ENCODE measurements at regions not wholly inside any gene's neighbourhood (a gene's known extent, or its start where the extent isn't known, plus 50 kb on each side); places are given as distances from the start of the nearest gene placed in this dataset.

DNA sequence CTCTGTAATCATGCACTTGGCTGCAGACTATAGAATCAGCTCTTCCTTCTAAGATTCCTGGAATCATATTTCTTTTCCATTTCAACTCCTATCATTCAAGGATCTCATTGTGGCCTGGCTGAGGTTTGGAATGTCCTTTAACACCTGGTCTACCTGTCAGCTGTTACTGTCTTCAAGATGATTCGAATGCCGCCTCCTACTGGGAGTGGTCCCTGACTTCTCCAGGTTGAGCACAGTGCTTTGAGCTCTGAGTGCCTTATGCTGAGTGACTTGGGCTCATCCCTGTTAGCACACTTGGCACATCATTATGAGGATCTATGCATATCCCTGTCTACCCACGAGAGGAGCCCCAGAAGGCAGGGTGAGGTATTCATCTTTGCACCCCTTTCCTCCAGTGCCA, 87.6 kb downstream of the MARCHF4 start:
- ATAC-seq (ENCODE audit: low read depth) (no peak), DNase-seq (no peak)
- H3K9me3 Mint-ChIP-seq (ENCODE audit: insufficient read depth) = no peaks in the 10 kb centered on the region
- peaks cover 0 to 3% (median 0%) of the 10 kb centered on the region in 4 experiments for H3K27me3 ChIP-seq (replicated peaks in 1 of 4; ENCODE audit: control extremely low read depth in 1 of 4, control insufficient read depth in 3 of 4, insufficient read depth in 4 of 4, low read length in 3 of 4)
- TF ChIP-seq EZH2 (IDR thresholded peaks at IDR 0.05; ENCODE audit: borderline replicate concordance, insufficient read depth, low read depth, low read length, poor library complexity, severe bottlenecking) = no peak
- TF ChIP-seq CTCF (IDR thresholded peaks at IDR 0.05) = no peak
- H3K79me2 ChIP-seq (ENCODE audit: control insufficient read depth, insufficient read depth, low read length) = no peaks in the 10 kb centered on the region
- no peaks in the 10 kb centered on the region for H3K9me3 ChIP-seq (ENCODE audit: control extremely low read depth in 1 of 3, control insufficient read depth in 2 of 3, insufficient read depth in 1 of 3, low read length in 2 of 3)
- no peaks in the 10 kb centered on the region for H3K4me1 Mint-ChIP-seq
- no peak overlapping the region for H3K27ac Mint-ChIP-seq
- H3K36me3 ChIP-seq (replicated peaks in 1 of 2; ENCODE audit: control extremely low read depth in 1 of 2, control insufficient read depth in 1 of 2, extremely low read depth in 1 of 2, insufficient read depth in 2 of 2, low read length in 1 of 2) = no peaks in the 10 kb centered on the region
- H3K27ac ChIP-seq (ENCODE audit: low read length in 2 of 2) = no peak overlapping the region
- 100% methylated on average over 2 of the region's 3 CpGs for WGBS (ENCODE audit: insufficient coverage)
- no peaks in the 10 kb centered on the region for H3K4me1 ChIP-seq (ENCODE audit: control insufficient read depth in 2 of 2, insufficient read depth in 2 of 2, low read length in 2 of 2)
- no peak overlapping the region for H3K4me2 ChIP-seq (replicated peaks; ENCODE audit: low read depth, low read length, poor library complexity, severe bottlenecking)
- H3K4me3 ChIP-seq (ENCODE audit: control extremely low read depth in 1 of 5, extremely low read depth in 1 of 5, insufficient read depth in 1 of 5, low read depth in 2 of 5, low read length in 4 of 5) = no peak overlapping the region
- H3K4me3 Mint-ChIP-seq = no peak overlapping the region
- no peak overlapping the region for H3K9ac ChIP-seq (ENCODE audit: low read length)
- POLR2A ChIA-PET = no interaction called here
- intact Hi-C loops (cut with micrococcal nuclease) = no loop called here
- H4K20me1 ChIP-seq (ENCODE audit: control insufficient read depth, insufficient read depth, low read length, poor library complexity, severe bottlenecking) = no peaks in the 10 kb centered on the region
- H3K27me3 Mint-ChIP-seq = peaks cover 13% of the 10 kb centered on the region
- CTCF ChIA-PET = no interaction called here
- no peak overlapping the region for H2AFZ ChIP-seq (ENCODE audit: insufficient read depth, low read depth, low read length, poor library complexity, severe bottlenecking)

DNA sequence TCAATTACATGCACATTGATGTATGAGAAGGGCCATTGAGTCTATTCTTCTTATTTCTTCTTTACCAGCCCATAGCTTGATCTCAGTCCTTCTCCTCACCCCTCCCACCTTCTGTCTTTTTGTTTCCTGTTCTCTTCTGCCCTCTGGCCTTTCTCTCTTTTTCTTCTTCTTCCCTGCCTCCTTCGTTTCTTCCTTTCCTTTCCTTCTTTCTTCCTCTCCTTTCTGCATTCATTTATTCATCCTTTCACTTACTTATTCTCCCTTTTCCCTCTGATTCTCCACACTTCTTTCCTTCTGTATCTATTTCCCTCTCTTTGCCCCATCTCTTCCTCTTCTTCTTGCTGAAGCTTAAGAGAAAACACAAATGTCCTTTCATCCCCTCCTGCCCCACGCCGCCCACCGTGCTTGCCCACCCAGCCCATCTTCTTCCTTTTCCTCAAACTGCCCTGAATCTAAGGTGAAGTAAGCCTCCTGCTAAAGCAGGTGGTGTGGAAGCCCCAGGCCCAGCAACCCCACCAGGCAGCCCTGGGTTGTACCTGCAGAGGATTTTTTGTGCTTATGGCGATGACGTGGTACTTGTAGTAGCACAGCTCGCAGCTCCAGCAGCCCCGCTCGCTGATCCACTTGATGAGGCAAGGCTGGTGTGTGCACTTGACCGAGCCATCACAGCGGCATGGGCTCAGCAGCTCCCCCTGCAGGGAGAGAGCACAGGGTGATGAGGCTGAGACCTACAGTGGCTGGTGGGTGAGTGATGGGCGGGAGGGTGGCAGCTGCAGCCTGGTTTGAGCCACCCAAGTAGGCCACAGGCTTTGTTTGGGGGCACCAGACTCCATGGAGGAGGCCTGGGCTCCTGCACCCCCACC, 89.0 kb downstream of the MARCHF4 start:
- no peaks in the 10 kb centered on the region for H3K27me3 ChIP-seq (replicated peaks in 1 of 4; ENCODE audit: control extremely low read depth in 1 of 4, control insufficient read depth in 3 of 4, insufficient read depth in 4 of 4, low read length in 3 of 4)
- H4K20me1 ChIP-seq (ENCODE audit: control insufficient read depth, insufficient read depth, low read length, poor library complexity, severe bottlenecking) = no peaks in the 10 kb centered on the region
- ChIA-PET POLR2A (no interaction called here), CTCF (no interaction called here)
- H3K4me1 ChIP-seq (ENCODE audit: control insufficient read depth in 2 of 2, insufficient read depth in 2 of 2, low read length in 2 of 2) = no peaks in the 10 kb centered on the region
- H3K9me3 Mint-ChIP-seq (ENCODE audit: insufficient read depth) = no peaks in the 10 kb centered on the region
- peaks cover 19% of the 10 kb centered on the region for H3K27me3 Mint-ChIP-seq
- DNase-seq (peak; percentile 5), ATAC-seq (ENCODE audit: low read depth) (no peak)
- no peak overlapping the region for H3K4me3 ChIP-seq (ENCODE audit: control extremely low read depth in 1 of 5, extremely low read depth in 1 of 5, insufficient read depth in 1 of 5, low read depth in 2 of 5, low read length in 4 of 5)
- H3K27ac Mint-ChIP-seq = no peak overlapping the region
- H3K9ac ChIP-seq (ENCODE audit: low read length) = no peak overlapping the region
- H3K4me2 ChIP-seq (replicated peaks; ENCODE audit: low read depth, low read length, poor library complexity, severe bottlenecking) = no peak overlapping the region
- intact Hi-C loops (cut with micrococcal nuclease) = no loop called here
- no peak overlapping the region for H3K4me3 Mint-ChIP-seq
- H3K36me3 ChIP-seq (replicated peaks in 1 of 2; ENCODE audit: control extremely low read depth in 1 of 2, control insufficient read depth in 1 of 2, extremely low read depth in 1 of 2, insufficient read depth in 2 of 2, low read length in 1 of 2) = no peaks in the 10 kb centered on the region
- TF ChIP-seq CTCF (IDR thresholded peaks at IDR 0.05) (no peak), EZH2 (IDR thresholded peaks at IDR 0.05; ENCODE audit: borderline replicate concordance, insufficient read depth, low read depth, low read length, poor library complexity, severe bottlenecking) (no peak)
- H3K9me3 ChIP-seq (ENCODE audit: control extremely low read depth in 1 of 3, control insufficient read depth in 2 of 3, insufficient read depth in 1 of 3, low read length in 2 of 3) = no peaks in the 10 kb centered on the region
- WGBS (ENCODE audit: insufficient coverage) = 78% methylated on average over 7 of the region's 12 CpGs
- no peaks in the 10 kb centered on the region for H3K4me1 Mint-ChIP-seq
- no peaks in the 10 kb centered on the region for H3K79me2 ChIP-seq (ENCODE audit: control insufficient read depth, insufficient read depth, low read length)
- no peak overlapping the region for H2AFZ ChIP-seq (ENCODE audit: insufficient read depth, low read depth, low read length, poor library complexity, severe bottlenecking)
- no peak overlapping the region for H3K27ac ChIP-seq (ENCODE audit: low read length in 2 of 2)

Measured in B cell (primary cell).